B cell (primary cell): ENCODE measurements at regions not wholly inside any gene's neighbourhood (a gene's known extent, or its start where the extent isn't known, plus 50 kb on each side); places are given as distances from the start of the nearest gene placed in this dataset.

Experiments used
- ATAC-seq: fragments of 200-7000 bp; cut with Tn5 transposase; one replicate; pipeline ENCODE4 v1.10.0; 2021; ENCODE audit warnings: low read depth, mild to moderate bottlenecking, moderate number of reproducible peaks, moderate library complexity
- CTCF ChIA-PET: fragments of 350-600 bp; sonication (Branson Sonifier 250); formaldehyde crosslinking; loops from one replicate; lab custom pipeline; 2021; ENCODE audit warnings: antibody characterized with exemption, inconsistent platforms; lab: Charles Lee
- POLR2A ChIA-PET: fragments of 350-600 bp; sonication (Branson Sonifier 250); formaldehyde crosslinking; loops from one replicate; lab custom pipeline; 2021; ENCODE audit warnings: antibody characterized with exemption; lab: Charles Lee
- DNase-seq: peaks from one replicate; pipeline ENCODE4 v3.0.0; 2013
- H2AFZ ChIP-seq: 2 replicates; pipeline ENCODE4 v1.6.1; 2012; ENCODE audit warnings: mild to moderate bottlenecking, low read depth, low read length; ENCODE audit not compliant: insufficient read depth, poor library complexity, severe bottlenecking
- H3K27ac ChIP-seq, 2 donors: 1 replicate in 1 of 2; 2 replicates in 1 of 2; pipeline ENCODE4 v1.5.1; 2012 to 2013; ENCODE audit warnings: low read length in 2 of 2, mild to moderate bottlenecking in 2 of 2, moderate library complexity in 1 of 2
- H3K27me3 ChIP-seq, 4 experiments: fragments of 200-600 bp in 1 of 4; sonication (generic) in 1 of 4; replicated peaks in 1 of 4; 1 replicate in 2 of 4; 2 replicates in 2 of 4; pipeline versions ENCODE4 v1.6.1 to v1.7.0; 2013 to 2016; ENCODE audit warnings: low read length in 3 of 4, mild to moderate bottlenecking in 2 of 4, mixed read lengths in 1 of 4, moderate library complexity in 1 of 4; ENCODE audit not compliant: insufficient read depth in 4 of 4, control insufficient read depth in 3 of 4; ENCODE audit errors: control extremely low read depth in 1 of 4
- H3K36me3 ChIP-seq, 2 experiments: replicated peaks in 1 of 2; 1 replicate in 1 of 2; 2 replicates in 1 of 2; pipeline versions ENCODE4 v1.6.1 to v1.7.1; 2013; ENCODE audit warnings: low read length in 1 of 2; ENCODE audit not compliant: insufficient read depth in 2 of 2, control insufficient read depth in 1 of 2; ENCODE audit errors: control extremely low read depth in 1 of 2, extremely low read depth in 1 of 2
- H3K4me1 ChIP-seq, 2 donors: fragments of 200-600 bp in 1 of 2; sonication (generic) in 1 of 2; 1 replicate in 1 of 2; 2 replicates in 1 of 2; pipeline versions ENCODE4 v1.5.1 to v1.6.1; 2013 to 2017; ENCODE audit warnings: low read length in 2 of 2; ENCODE audit not compliant: control insufficient read depth in 2 of 2, insufficient read depth in 2 of 2
- H3K4me2 ChIP-seq: replicated peaks from 2 replicates; pipeline ENCODE3; 2012; ENCODE audit warnings: mild to moderate bottlenecking, low read depth, low read length; ENCODE audit not compliant: poor library complexity, severe bottlenecking
- H3K4me3 ChIP-seq, 5 experiments: fragments of 200-600 bp in 1 of 5; sonication (generic) in 1 of 5; 1 replicate in 3 of 5; 2 replicates in 2 of 5; pipeline versions ENCODE4 v1.5.1 to v1.7.0; 2011 to 2016; ENCODE audit warnings: low read length in 4 of 5, mild to moderate bottlenecking in 4 of 5, low read depth in 2 of 5, control low read depth in 1 of 5, moderate library complexity in 1 of 5; ENCODE audit not compliant: insufficient read depth in 1 of 5; ENCODE audit errors: control extremely low read depth in 1 of 5, extremely low read depth in 1 of 5
- H3K79me2 ChIP-seq: fragments of 200-600 bp; sonication (generic); one replicate; pipeline ENCODE4 v1.6.0; 2016; ENCODE audit warnings: low read length; ENCODE audit not compliant: control insufficient read depth, insufficient read depth
- H3K9ac ChIP-seq: fragments of 200-600 bp; sonication (generic); 2 replicates; pipeline ENCODE4 v1.6.1; 2017; ENCODE audit warnings: mild to moderate bottlenecking, low read length, moderate library complexity
- H3K9me3 ChIP-seq, 3 donors: one replicate each; pipeline versions ENCODE4 v1.6.1 to v1.7.1; 2013; ENCODE audit warnings: low read length in 2 of 3; ENCODE audit not compliant: control insufficient read depth in 2 of 3, insufficient read depth in 1 of 3; ENCODE audit errors: control extremely low read depth in 1 of 3
- H4K20me1 ChIP-seq: 2 replicates; pipeline ENCODE4 v1.6.0; 2012; ENCODE audit warnings: mild to moderate bottlenecking, low read length; ENCODE audit not compliant: insufficient read depth, control insufficient read depth, poor library complexity, severe bottlenecking
- H3K27ac Mint-ChIP-seq: one replicate; pipeline ENCODE4 v1.8.0; 2021; ENCODE audit warnings: mixed read lengths
- H3K27me3 Mint-ChIP-seq: one replicate; pipeline ENCODE4 v1.8.0; 2021; ENCODE audit warnings: mixed read lengths
- H3K4me1 Mint-ChIP-seq: one replicate; pipeline ENCODE4 v1.8.0; 2021; ENCODE audit warnings: mixed read lengths
- H3K4me3 Mint-ChIP-seq: one replicate; pipeline ENCODE4 v1.8.0; 2021; ENCODE audit warnings: mixed read lengths
- H3K9me3 Mint-ChIP-seq: one replicate; pipeline ENCODE4 v1.8.0; 2022; ENCODE audit warnings: mixed read lengths; ENCODE audit not compliant: insufficient read depth
- EZH2 ChIP-seq: IDR thresholded peaks from 2 replicates; pipeline ENCODE4 v1.6.1; 2012; ENCODE audit warnings: borderline replicate concordance, low read depth, mild to moderate bottlenecking, moderate library complexity, low read length; ENCODE audit not compliant: insufficient read depth, poor library complexity, severe bottlenecking
- WGBS: methylation state at CpG from one replicate; pipeline ENCODE4 v1.1.5; 2013; ENCODE audit warnings: missing lambda C conversion rate; ENCODE audit not compliant: insufficient coverage; 5-methylcytosine and 5-hydroxymethylcytosine counted together
- intact Hi-C: fragments of 100-400 bp; cut with micrococcal nuclease; formaldehyde crosslinking; loops from one replicate; pipeline ENCODE4 v1.10.0; 2022
- TF ChIP-seq, protein P1 (sequence below): fragments of 200-600 bp; IDR thresholded peaks from one replicate; pipeline ENCODE4 v1.8.0; 2022; ENCODE audit warnings: antibody characterized with exemption, mild to moderate bottlenecking

DNA sequence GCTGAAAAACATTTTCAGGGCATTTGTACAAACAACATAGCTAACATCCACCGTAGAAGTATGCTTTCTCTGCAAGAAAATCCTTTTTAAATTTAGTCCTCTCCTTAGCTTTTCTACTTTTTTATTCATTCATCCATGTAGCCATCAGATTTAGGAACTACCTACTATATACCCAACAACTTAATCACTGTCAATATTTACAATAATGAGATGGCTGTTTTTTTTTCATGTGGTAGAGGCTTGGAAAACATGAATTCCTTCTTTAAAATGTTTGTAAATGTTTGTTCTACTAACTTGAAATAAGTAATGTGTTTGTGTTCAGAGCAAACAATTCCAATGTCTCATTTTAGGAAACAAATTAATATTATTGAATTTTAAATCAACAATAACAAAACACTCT, 78.2 kb upstream of the CAV2 start:
- H3K27me3 ChIP-seq = no peaks in the 10 kb centered on the region
- no peak overlapping the region for H3K4me2 ChIP-seq
- no peaks in the 10 kb centered on the region for H3K9me3 ChIP-seq
- H3K4me3 ChIP-seq = no peak overlapping the region
- DNase-seq (no peak), ATAC-seq (no peak)
- no peaks in the 10 kb centered on the region for H3K4me1 ChIP-seq
- WGBS = no CpG with 5 or more reads among the region's 1 CpG
- Mint-ChIP-seq H3K9me3 (no peaks in the 10 kb centered on the region), H3K4me3 (no peak overlapping the region), H3K27me3 (peaks cover 13% of the 10 kb centered on the region), H3K27ac (no peak overlapping the region), H3K4me1 (no peaks in the 10 kb centered on the region)
- no peaks in the 10 kb centered on the region for H3K36me3 ChIP-seq
- H2AFZ ChIP-seq = no peak overlapping the region
- intact Hi-C loops = no loop called here
- no peaks in the 10 kb centered on the region for H3K79me2 ChIP-seq
- POLR2A ChIA-PET = no interaction called here
- no peaks in the 10 kb centered on the region for H4K20me1 ChIP-seq
- TF ChIP-seq EZH2 = no peak
- no peak overlapping the region for H3K9ac ChIP-seq
- no peak overlapping the region for H3K27ac ChIP-seq
- CTCF ChIA-PET = no interaction called here

DNA sequence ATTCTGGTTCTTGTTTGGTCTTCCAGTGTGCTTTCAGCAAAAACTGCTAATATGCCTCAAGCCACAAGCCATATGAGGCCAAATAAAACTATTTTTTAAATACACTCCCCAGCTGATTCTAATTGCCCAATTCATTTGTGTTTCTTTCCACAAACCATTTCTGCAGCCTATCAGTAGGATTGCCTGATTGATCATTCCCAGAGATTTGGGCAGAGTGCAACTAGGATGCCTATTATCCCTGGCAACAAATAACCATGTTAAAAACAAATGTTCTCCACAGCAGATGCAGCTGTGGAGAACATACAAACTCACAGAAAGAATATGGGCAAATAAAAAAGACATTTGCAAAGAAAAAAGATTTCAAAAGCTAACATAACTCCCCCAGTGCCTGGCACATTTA, 76.9 kb upstream of the CAV2 start:
- Histone ChIP-seq H2AFZ (no peak overlapping the region), H3K9me3 (no peaks in the 10 kb centered on the region), H3K4me2 (no peak overlapping the region), H3K36me3 (no peaks in the 10 kb centered on the region), H3K27ac (no peak overlapping the region), H3K4me3 (no peak overlapping the region), H3K79me2 (no peaks in the 10 kb centered on the region), H3K27me3 (no peaks in the 10 kb centered on the region), H4K20me1 (no peaks in the 10 kb centered on the region), H3K9ac (no peak overlapping the region), H3K4me1 (no peaks in the 10 kb centered on the region)
- POLR2A ChIA-PET = no interaction called here
- no peak for ATAC-seq
- CTCF ChIA-PET = interaction anchor here (1.4 kb wide), 1 partner anchor 104 kb away, joined by 4 read pairs; no protein-coding TSS in a partner anchor
- Mint-ChIP-seq H3K4me1 (no peaks in the 10 kb centered on the region), H3K27me3 (peaks cover 13% of the 10 kb centered on the region), H3K4me3 (no peak overlapping the region), H3K27ac (no peak overlapping the region), H3K9me3 (no peaks in the 10 kb centered on the region)
- intact Hi-C loops = no loop called here
- DNase-seq = no peak
- TF ChIP-seq, protein P1, sequence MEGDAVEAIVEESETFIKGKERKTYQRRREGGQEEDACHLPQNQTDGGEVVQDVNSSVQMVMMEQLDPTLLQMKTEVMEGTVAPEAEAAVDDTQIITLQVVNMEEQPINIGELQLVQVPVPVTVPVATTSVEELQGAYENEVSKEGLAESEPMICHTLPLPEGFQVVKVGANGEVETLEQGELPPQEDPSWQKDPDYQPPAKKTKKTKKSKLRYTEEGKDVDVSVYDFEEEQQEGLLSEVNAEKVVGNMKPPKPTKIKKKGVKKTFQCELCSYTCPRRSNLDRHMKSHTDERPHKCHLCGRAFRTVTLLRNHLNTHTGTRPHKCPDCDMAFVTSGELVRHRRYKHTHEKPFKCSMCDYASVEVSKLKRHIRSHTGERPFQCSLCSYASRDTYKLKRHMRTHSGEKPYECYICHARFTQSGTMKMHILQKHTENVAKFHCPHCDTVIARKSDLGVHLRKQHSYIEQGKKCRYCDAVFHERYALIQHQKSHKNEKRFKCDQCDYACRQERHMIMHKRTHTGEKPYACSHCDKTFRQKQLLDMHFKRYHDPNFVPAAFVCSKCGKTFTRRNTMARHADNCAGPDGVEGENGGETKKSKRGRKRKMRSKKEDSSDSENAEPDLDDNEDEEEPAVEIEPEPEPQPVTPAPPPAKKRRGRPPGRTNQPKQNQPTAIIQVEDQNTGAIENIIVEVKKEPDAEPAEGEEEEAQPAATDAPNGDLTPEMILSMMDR = no peak
- no peak for TF ChIP-seq EZH2
